GM12875 (cell line): ENCODE measurements at regions not wholly inside any gene's neighbourhood (a gene's known extent, or its start where the extent isn't known, plus 50 kb on each side); places are given as distances from the start of the nearest gene placed in this dataset.

Experiments used
- H3K4me3 ChIP-seq: one replicate; pipeline ENCODE4 v1.5.1; 2011; ENCODE audit warnings: low read depth, low read length, control low read depth
- TF ChIP-seq, protein P1 (sequence below): IDR thresholded peaks from 2 replicates; pipeline ENCODE4 v1.5.1; 2011; ENCODE audit warnings: low read depth, mild to moderate bottlenecking, control low read depth, inconsistent platforms, low read length, moderate library complexity, borderline replicate concordance; ENCODE audit not compliant: insufficient read depth

DNA sequence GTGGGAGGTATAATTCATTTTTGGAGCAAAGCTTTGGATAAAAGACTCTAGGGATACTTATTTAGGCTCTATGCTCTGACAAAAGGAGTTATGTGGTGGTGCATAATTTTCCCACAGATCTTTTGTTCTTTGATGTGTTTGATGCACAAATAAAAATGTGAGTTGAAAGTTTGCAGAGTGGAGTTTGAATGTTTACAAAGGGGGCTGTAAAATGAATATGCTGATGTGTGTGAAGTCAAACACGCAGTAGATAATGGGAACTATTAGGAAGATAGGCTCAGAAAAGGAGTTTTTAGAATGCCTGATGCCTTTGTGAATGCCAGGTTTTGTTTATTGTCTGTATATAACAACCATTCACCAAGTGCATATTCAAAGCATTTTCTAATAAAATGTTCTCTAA lies 545.0 kb upstream of the EPHA7 start:
- TF ChIP-seq, protein P1, sequence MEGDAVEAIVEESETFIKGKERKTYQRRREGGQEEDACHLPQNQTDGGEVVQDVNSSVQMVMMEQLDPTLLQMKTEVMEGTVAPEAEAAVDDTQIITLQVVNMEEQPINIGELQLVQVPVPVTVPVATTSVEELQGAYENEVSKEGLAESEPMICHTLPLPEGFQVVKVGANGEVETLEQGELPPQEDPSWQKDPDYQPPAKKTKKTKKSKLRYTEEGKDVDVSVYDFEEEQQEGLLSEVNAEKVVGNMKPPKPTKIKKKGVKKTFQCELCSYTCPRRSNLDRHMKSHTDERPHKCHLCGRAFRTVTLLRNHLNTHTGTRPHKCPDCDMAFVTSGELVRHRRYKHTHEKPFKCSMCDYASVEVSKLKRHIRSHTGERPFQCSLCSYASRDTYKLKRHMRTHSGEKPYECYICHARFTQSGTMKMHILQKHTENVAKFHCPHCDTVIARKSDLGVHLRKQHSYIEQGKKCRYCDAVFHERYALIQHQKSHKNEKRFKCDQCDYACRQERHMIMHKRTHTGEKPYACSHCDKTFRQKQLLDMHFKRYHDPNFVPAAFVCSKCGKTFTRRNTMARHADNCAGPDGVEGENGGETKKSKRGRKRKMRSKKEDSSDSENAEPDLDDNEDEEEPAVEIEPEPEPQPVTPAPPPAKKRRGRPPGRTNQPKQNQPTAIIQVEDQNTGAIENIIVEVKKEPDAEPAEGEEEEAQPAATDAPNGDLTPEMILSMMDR: no peak

DNA sequence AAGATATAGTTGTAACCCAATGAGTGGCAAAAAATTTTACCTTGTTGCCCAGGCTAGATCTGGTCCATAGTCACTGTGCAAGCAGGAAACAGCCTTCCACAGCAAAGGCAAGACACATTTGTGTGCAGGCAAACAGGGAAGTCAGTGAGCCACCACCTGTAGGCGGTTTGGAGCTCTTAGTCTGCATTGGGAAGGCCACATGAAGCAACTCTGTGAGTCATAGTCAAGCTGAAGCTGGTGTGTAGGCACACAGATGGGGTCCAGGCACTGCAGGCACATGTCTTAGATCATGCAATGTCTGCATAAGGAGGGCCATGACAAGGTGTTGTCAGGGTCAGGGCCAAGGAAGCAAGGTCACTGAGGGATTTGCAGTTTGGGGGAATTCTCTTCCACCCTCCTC lies 543.2 kb upstream of the EPHA7 start:
- TF ChIP-seq, protein P1: no peak
- H3K4me3 ChIP-seq: no peak overlapping the region

More for the DNA sequence above, 545.0 kb upstream of the EPHA7 start:
- H3K4me3 ChIP-seq: no peak overlapping the region

- H3K4me3 ChIP-seq: no peak overlapping the region
- TF ChIP-seq, protein P1: no peak
Measured at GRCh38 chr6:93954584-93954983, 535.2 kb upstream of the EPHA7 start.

GRCh38 chr6:93943661-93944060 lies 524.3 kb upstream of the EPHA7 start:
- H3K4me3 ChIP-seq: no peak overlapping the region
- TF ChIP-seq, protein P1: no peak

- no peak overlapping the region for H3K4me3 ChIP-seq
Measured at GRCh38 chr6:93940381-93940780, 521.0 kb upstream of the EPHA7 start.

GRCh38 chr6:93932175-93932574 lies 512.8 kb upstream of the EPHA7 start:
- TF ChIP-seq, protein P1: no peak
- no peak overlapping the region for H3K4me3 ChIP-seq

More at GRCh38 chr6:93940381-93940780, 521.0 kb upstream of the EPHA7 start:
- TF ChIP-seq, protein P1: no peak

GRCh38 chr6:93927731-93928130 lies 508.4 kb upstream of the EPHA7 start:
- no peak overlapping the region for H3K4me3 ChIP-seq
- TF ChIP-seq, protein P1: no peak
